Aorta (tissue), 5 donors: ENCODE measurements at regions not wholly inside any gene's neighbourhood (a gene's known extent, or its start where the extent isn't known, plus 50 kb on each side); places are given as distances from the start of the nearest gene placed in this dataset.

Experiments used
- ATAC-seq: fragments of 200-7000 bp; cut with Tn5 transposase; one replicate; pipeline ENCODE4 v1.9.1; 2022; ENCODE audit warnings: moderate library complexity; ENCODE audit not compliant: low FRiP score
- DNase-seq, 2 donors: peaks; one replicate each; pipeline ENCODE4 v3.0.0-alpha.2; 2020
- H3K27ac ChIP-seq, 2 donors: one replicate each; pipeline ENCODE4 v1.5.1; 2013; ENCODE audit warnings: low read length in 2 of 2, mild to moderate bottlenecking in 2 of 2, moderate library complexity in 2 of 2, control low read depth in 1 of 2, inconsistent platforms in 1 of 2, low read depth in 1 of 2
- H3K27me3 ChIP-seq, 2 donors: one replicate each; pipeline ENCODE4 v1.6.1; 2013; ENCODE audit warnings: control low read depth in 1 of 2, low read length in 1 of 2, mild to moderate bottlenecking in 1 of 2, moderate library complexity in 1 of 2; ENCODE audit not compliant: insufficient read depth in 2 of 2, control insufficient read depth in 1 of 2
- H3K36me3 ChIP-seq, 2 donors: one replicate each; pipeline ENCODE4 v1.6.1; 2013; ENCODE audit warnings: control low read depth in 1 of 2, low read length in 1 of 2, mild to moderate bottlenecking in 1 of 2; ENCODE audit not compliant: insufficient read depth in 2 of 2, control insufficient read depth in 1 of 2
- H3K4me1 ChIP-seq, 2 donors: one replicate each; pipeline ENCODE4 v1.6.1; 2013; ENCODE audit warnings: low read length in 2 of 2, control low read depth in 1 of 2, mild to moderate bottlenecking in 1 of 2, moderate library complexity in 1 of 2; ENCODE audit not compliant: insufficient read depth in 2 of 2, control insufficient read depth in 1 of 2
- H3K4me3 ChIP-seq, 2 donors: one replicate each; pipeline ENCODE4 v1.5.1; 2013; ENCODE audit warnings: low read length in 2 of 2, control low read depth in 1 of 2, mild to moderate bottlenecking in 1 of 2
- H3K9me3 ChIP-seq: one replicate; pipeline ENCODE4 v1.6.1; 2013; ENCODE audit warnings: mild to moderate bottlenecking, low read length; ENCODE audit not compliant: control insufficient read depth
- WGBS, 2 donors: extraction: QIAGEN DNeasy Blood & Tissue Kit; methylation state at CpG; one replicate each; pipeline ENCODE4 v1.1.7; 2013; 5-methylcytosine and 5-hydroxymethylcytosine counted together
- intact Hi-C, 2 donors: fragments of 100-400 bp; cut with DNase I; formaldehyde crosslinking; loops; one replicate each; pipeline versions ENCODE4 v1.14.2 to v1.15.0; 2022
- donor health status: healthy with polysubstance abuse.
- donor health status: Bipolar disorder and iron deficiency.
- donor health status: DM: no; HTN: no; CAD: no.
- donor health status: DM: no; HTN: no; CAD: no.
- donor health status: DM: yes; HTN: yes; CAD: no.

- H3K9me3 ChIP-seq = no peaks in the 10 kb centered on the region
- no peak overlapping the region for H3K4me3 ChIP-seq
- no peak overlapping the region for H3K27ac ChIP-seq
- ATAC-seq (no peak), DNase-seq (no peak)
- H3K4me1 ChIP-seq = no peaks in the 10 kb centered on the region
- intact Hi-C loops = no loop called here
- no peaks in the 10 kb centered on the region for H3K36me3 ChIP-seq
- 86 to 91% methylated on average over 3 of the region's 3 CpGs for WGBS, 2 donors
- no peaks in the 10 kb centered on the region for H3K27me3 ChIP-seq
Measured at GRCh38 chr2:8431446-8432125, 250.3 kb upstream of the ID2 start.

DNA sequence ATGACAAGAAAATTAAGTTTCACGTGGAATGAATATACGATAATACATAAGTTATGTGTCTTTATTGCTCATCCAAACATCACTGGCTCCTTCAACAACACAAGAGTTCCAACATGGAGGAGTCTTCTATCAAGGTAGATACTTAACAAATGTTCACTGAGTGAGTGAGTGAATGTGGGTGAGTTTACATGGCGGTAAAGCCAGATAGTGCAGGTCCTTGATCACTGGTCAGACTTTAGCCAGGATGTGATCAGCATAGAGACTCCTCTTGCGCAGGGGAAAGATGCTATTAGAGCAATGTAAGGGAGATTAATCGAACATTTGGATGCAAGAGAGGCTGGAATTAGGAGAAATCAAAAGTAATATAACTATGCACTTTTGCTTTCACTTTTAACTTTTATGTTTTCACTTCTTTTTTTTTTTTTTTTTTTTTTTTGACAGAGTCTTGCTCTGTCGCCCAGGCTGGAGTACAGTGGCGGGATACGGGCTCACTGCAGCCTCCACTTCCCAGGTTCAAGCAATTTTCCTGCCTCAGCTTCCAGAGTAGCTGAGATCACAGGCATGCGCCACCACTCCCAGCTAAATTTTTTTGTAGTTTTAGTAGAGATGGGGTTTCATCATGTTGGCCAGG lies 249.0 kb upstream of the ID2 start:
- intact Hi-C loops = no loop called here
- H3K36me3 ChIP-seq = no peaks in the 10 kb centered on the region
- no peak overlapping the region for H3K27ac ChIP-seq
- no peak for DNase-seq
- WGBS, 2 donors = 74 to 81% methylated on average over 9 of the region's 9 CpGs
- no peaks in the 10 kb centered on the region for H3K27me3 ChIP-seq
- peak; percentile 36 for ATAC-seq
- no peaks in the 10 kb centered on the region for H3K9me3 ChIP-seq
- H3K4me3 ChIP-seq = no peak overlapping the region
- H3K4me1 ChIP-seq = peaks cover 0 to 2% of the 10 kb centered on the region in 2 donors

- WGBS, 2 donors = 95 to 97% methylated on average over 3 of the region's 3 CpGs
- Histone ChIP-seq H3K4me1 (peaks cover 0 to 2% of the 10 kb centered on the region in 2 donors), H3K9me3 (no peaks in the 10 kb centered on the region), H3K4me3 (no peak overlapping the region), H3K27ac (no peak overlapping the region), H3K36me3 (no peaks in the 10 kb centered on the region), H3K27me3 (no peaks in the 10 kb centered on the region)
- intact Hi-C loops = no loop called here
- ATAC-seq (no peak), DNase-seq (no peak)
Measured at GRCh38 chr2:8433390-8433789, 248.5 kb upstream of the ID2 start.

DNA sequence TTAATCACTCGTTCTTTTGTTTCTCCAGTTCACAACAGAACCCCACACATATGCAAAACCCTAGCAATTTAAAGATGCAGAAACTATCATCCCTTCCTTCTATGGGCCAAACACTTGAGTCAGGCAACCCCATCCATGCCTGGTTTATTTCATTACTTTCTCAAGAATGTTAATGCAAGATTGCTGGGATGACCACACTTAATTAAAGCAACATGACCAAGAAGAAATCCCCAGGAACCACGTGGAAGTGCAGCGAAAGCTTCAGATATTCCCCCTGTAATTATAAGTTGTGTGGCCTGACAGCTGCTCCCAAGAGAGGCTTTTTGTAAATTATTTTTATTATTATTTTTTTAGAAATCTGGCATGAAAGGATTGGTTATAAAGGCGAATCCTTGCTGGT lies 246.2 kb upstream of the ID2 start:
- intact Hi-C loops = no loop called here
- Histone ChIP-seq H3K4me1 (peaks cover 0 to 2% of the 10 kb centered on the region in 2 donors), H3K4me3 (no peak overlapping the region), H3K36me3 (no peaks in the 10 kb centered on the region), H3K27me3 (no peaks in the 10 kb centered on the region), H3K9me3 (no peaks in the 10 kb centered on the region), H3K27ac (no peak overlapping the region)
- no peak for DNase-seq
- WGBS, 2 donors = 95 to 96% methylated on average over 4 of the region's 4 CpGs
- no peak for ATAC-seq

GRCh38 chr2:8436585-8436984 lies 245.3 kb upstream of the ID2 start:
- no peak overlapping the region for H3K4me3 ChIP-seq
- ATAC-seq (no peak), DNase-seq (no peak)
- 97 to 100% methylated on average over 3 of the region's 3 CpGs for WGBS, 2 donors
- peaks cover 0 to 2% of the 10 kb centered on the region in 2 donors for H3K4me1 ChIP-seq
- no peaks in the 10 kb centered on the region for H3K36me3 ChIP-seq
- H3K27ac ChIP-seq = no peak overlapping the region
- intact Hi-C loops = no loop called here
- H3K27me3 ChIP-seq = no peaks in the 10 kb centered on the region
- H3K9me3 ChIP-seq = no peaks in the 10 kb centered on the region

DNA sequence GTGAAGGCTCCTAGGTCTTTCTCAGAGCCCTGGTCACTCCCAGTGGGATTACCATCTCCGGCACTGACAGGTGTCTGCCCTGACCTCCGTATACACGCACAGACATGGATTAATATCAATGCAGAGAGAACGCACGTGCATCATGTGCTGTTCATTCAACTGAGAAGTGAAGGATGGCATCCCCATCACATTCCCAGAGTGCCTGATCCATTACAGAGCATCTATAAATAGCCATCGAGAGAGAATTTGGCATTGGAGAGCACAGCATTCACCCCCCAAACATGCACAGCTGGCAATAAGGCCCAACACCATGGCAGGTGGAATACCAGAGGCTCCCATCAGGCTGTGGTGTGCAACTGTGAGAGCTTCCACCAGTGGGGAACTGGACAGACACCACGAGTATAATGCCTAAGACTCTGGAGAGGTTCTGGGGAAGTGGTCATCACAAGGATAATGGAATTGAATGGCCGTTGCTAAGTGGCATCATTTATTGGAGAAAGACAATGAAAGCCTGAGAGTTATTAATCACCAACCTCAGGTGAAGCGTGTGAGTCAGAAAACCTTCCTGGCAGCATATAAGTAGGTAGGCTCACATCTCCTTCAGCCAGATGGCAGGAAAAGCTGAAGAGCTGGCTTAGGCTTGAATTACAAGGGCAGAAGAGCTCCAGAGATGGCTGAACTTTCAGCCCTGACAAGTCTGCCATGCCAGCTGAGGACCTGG lies 244.5 kb upstream of the ID2 start:
- no peaks in the 10 kb centered on the region for H3K36me3 ChIP-seq
- ATAC-seq (no peak), DNase-seq (no peak)
- intact Hi-C loops = no loop called here
- H3K27me3 ChIP-seq = no peaks in the 10 kb centered on the region
- H3K4me3 ChIP-seq = no peak overlapping the region
- no peak overlapping the region for H3K27ac ChIP-seq
- H3K9me3 ChIP-seq = no peaks in the 10 kb centered on the region
- peaks cover 0 to 2% of the 10 kb centered on the region in 2 donors for H3K4me1 ChIP-seq
- 60 to 61% methylated on average over 9 of the region's 9 CpGs for WGBS, 2 donors

- no peak for ATAC-seq
- H3K4me1 ChIP-seq = peaks cover 0 to 2% of the 10 kb centered on the region in 2 donors
Measured at GRCh38 chr2:8437949-8438400, 243.9 kb upstream of the ID2 start.

GRCh38 chr2:8438476-8438875 lies 243.4 kb upstream of the ID2 start:
- Histone ChIP-seq H3K4me3 (no peak overlapping the region), H3K27me3 (no peaks in the 10 kb centered on the region), H3K36me3 (no peaks in the 10 kb centered on the region), H3K4me1 (peaks cover 0 to 2% of the 10 kb centered on the region in 2 donors), H3K27ac (no peak overlapping the region), H3K9me3 (no peaks in the 10 kb centered on the region)
- 76 to 91% methylated on average over 3 of the region's 3 CpGs for WGBS, 2 donors
- ATAC-seq (peak; percentile 11), DNase-seq (peak in 1 of 2 donors; percentile 63)
- intact Hi-C loops = no loop called here

More at GRCh38 chr2:8437949-8438400, 243.9 kb upstream of the ID2 start:
- no peak overlapping the region for H3K27ac ChIP-seq
- DNase-seq = no peak
- no peaks in the 10 kb centered on the region for H3K9me3 ChIP-seq
- no peaks in the 10 kb centered on the region for H3K27me3 ChIP-seq
- intact Hi-C loops = no loop called here
- WGBS, 2 donors = 98 to 99% methylated on average over 5 of the region's 5 CpGs
- H3K4me3 ChIP-seq = no peak overlapping the region
- H3K36me3 ChIP-seq = no peaks in the 10 kb centered on the region
